ENCODE measurements at regions not wholly inside any gene's neighbourhood (a gene's known extent, or its start where the extent isn't known, plus 50 kb on each side); places are given as distances from the start of the nearest gene placed in this dataset.

DNA sequence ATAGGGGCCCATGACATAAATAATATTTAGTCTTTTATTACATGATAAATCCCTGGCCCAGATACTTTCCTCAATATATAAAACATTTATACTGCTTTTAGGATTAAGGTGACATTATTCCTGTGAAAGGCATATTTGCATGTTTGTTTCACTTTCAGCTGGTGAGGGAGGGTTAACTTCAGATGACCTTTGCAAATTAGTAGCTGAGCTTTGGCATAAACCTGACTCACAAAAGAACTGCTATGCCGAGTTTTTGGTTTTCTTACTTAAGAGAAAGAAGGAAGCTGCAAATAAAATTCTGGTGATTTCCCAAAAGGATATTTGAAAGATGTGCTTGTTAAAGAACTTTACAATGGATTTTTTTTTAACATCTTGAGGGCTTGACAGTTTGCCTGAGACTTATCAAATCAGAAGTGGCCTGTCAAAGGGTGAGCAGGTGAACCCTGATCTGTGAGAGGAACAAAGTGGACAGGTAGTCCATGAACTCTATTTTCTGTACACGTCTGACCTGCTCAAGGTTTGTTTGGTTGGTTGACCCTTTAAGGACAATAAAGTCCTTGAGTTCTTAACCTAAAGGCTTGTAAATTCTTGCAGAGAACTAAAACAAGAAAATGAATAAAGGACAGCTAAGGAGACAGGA lies 93.5 kb downstream of the FAM124B start:
- no peak overlapping the region for H3K4me3 ChIP-seq (replicated peaks in 1 of 2; ENCODE audit: low read depth in 2 of 2, low read length in 2 of 2)
- TF ChIP-seq, protein P1, sequence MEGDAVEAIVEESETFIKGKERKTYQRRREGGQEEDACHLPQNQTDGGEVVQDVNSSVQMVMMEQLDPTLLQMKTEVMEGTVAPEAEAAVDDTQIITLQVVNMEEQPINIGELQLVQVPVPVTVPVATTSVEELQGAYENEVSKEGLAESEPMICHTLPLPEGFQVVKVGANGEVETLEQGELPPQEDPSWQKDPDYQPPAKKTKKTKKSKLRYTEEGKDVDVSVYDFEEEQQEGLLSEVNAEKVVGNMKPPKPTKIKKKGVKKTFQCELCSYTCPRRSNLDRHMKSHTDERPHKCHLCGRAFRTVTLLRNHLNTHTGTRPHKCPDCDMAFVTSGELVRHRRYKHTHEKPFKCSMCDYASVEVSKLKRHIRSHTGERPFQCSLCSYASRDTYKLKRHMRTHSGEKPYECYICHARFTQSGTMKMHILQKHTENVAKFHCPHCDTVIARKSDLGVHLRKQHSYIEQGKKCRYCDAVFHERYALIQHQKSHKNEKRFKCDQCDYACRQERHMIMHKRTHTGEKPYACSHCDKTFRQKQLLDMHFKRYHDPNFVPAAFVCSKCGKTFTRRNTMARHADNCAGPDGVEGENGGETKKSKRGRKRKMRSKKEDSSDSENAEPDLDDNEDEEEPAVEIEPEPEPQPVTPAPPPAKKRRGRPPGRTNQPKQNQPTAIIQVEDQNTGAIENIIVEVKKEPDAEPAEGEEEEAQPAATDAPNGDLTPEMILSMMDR (IDR thresholded peaks at IDR 0.05; ENCODE audit: low read depth, low read length), result no peak
- no peak for DNase-seq (ENCODE audit: low read depth in 2 of 2)

DNA sequence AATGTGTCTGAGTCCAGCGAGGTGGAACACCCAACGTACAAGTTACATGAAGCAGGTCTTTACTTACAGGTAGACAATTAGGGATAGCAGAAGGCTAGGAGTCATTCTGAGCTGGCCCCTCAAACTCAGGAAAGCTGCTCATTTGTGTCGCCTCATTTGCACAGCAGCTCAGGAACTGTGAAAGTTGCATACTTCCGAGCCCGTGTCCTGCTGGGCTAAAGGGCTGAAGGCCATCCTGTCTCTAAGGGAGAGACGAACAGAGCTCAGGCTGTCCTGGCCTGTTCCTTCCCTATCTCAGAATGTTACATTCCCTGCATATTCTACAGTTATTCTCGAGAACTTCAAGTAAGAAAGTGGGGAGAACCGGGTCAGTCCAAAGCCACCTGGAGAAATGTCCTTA lies 99.0 kb downstream of the FAM124B start:
- TF ChIP-seq, protein P1 (IDR thresholded peaks at IDR 0.05; ENCODE audit: low read depth, low read length), result no peak
- no peak overlapping the region for H3K4me3 ChIP-seq (replicated peaks in 1 of 2; ENCODE audit: low read depth in 2 of 2, low read length in 2 of 2)
- no peak for DNase-seq (ENCODE audit: low read depth in 2 of 2)

DNA sequence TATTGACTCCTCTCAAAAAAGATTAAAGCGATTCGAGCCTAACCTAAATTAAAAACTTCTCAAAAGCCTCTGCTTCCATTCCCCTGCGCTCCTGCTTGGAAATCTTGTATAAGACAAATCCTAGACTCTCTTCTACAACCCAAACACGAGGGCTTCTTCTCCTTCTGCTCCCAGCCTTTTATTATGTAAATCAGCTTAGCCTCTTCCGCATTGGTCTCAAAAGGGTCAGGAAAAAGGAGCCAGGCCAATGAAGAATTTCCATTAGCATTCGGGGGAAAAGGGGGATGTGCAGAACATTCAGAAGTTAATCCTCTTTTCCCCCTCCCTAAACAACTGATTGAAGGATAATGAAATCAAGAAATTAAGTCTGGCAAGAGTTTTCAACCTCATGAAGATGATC lies 107.9 kb downstream of the FAM124B start:
- TF ChIP-seq, protein P1 (IDR thresholded peaks at IDR 0.05; ENCODE audit: low read depth, low read length), result no peak
- DNase-seq (ENCODE audit: low read depth in 2 of 2), result no peak
- no peak overlapping the region for H3K4me3 ChIP-seq (replicated peaks in 1 of 2; ENCODE audit: low read depth in 2 of 2, low read length in 2 of 2)

DNA sequence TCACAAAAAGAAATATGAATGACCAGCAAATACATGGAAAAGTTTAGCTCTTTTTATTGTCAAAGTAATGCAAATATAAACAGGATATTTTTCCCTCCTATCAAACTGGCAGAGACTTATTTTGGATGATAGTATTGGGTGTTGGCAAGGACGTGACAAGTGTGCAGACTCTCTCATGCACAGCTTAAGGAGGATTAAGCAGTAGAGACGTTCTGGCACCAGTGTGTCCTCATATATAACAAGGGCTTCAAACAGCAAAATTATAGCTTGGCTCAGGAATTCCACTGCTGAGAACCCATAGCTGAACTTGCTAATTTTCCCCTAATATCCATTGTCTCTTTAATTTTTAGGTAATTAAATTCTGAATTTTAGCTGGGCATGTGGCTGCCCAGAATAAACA lies 114.4 kb downstream of the FAM124B start:
- no peak for DNase-seq (ENCODE audit: low read depth in 2 of 2)
- TF ChIP-seq, protein P1 (IDR thresholded peaks at IDR 0.05; ENCODE audit: low read depth, low read length), result no peak
- no peak overlapping the region for H3K4me3 ChIP-seq (replicated peaks in 1 of 2; ENCODE audit: low read depth in 2 of 2, low read length in 2 of 2)

DNA sequence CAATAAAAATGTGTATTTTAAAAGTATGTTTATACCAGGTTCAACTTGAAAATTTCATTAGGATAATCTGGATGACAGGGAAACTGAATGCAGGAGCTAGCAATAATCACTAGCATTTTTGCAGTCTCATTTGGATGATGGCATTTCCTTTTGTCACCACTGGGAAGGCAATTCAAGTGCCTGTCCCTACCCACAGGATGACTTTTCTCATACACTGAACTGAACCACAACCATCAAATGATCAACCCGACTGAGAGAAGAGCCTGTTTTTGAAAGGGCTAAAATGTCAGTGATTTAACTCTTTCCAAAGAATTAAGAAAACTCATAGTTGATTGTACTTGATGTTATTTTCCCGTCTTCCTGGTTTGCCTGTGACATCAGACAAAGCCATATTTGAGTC lies 115.0 kb downstream of the FAM124B start:
- TF ChIP-seq, protein P1 (IDR thresholded peaks at IDR 0.05; ENCODE audit: low read depth, low read length), result peak; percentile 23
- H3K4me3 ChIP-seq (replicated peaks in 1 of 2; ENCODE audit: low read depth in 2 of 2, low read length in 2 of 2), result no peak overlapping the region
- DNase-seq (ENCODE audit: low read depth in 2 of 2), result no peak

DNA sequence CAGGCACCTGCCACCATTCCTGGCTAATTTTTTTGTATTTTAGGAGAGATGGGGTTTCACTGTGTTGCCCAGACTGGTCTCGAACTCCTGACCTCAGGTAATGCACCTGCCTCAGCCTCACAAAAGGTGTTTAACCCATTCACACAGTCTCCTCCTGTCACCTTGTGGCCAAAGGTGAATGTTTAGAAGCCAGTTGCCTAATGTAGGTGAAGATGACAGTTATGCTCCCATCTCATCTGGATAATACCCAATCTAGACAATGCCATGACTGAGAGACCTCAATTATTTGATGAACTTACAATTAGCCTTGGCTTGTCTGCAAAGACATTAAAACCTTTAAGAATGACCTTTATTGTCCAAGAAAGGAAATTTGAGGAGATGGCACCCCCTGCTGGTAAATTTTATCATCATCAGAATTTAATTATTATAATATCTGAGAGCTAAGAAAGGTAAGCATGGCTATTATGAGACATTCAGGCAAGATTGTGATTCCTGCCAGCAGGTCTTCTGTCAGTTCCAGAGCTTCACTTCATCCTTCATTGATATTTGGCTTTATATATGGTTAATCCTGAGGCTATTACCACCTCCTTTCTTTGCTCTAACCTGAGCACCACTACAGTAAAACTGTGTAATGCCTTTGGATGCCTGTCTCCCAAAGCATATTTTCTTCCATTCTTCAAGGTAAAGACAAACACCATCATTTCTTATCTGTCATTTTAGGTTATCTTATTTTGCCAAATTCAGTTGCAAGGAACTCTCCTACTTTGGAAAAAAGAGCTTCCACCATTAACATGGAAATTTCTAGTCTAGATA lies 117.6 kb downstream of the FAM124B start:
- H3K4me3 ChIP-seq (replicated peaks in 1 of 2; ENCODE audit: low read depth in 2 of 2, low read length in 2 of 2), result no peak overlapping the region
- DNase-seq (ENCODE audit: low read depth in 2 of 2), result peak; percentile 46 to 63
- TF ChIP-seq, protein P1 (IDR thresholded peaks at IDR 0.05; ENCODE audit: low read depth, low read length), result peak; percentile 55

Measured in cardiac fibroblast (primary cell).